ENCODE measurements at regions not wholly inside any gene's neighbourhood (a gene's known extent, or its start where the extent isn't known, plus 50 kb on each side); places are given as distances from the start of the nearest gene placed in this dataset.

- DNase-seq = no peak
- intact Hi-C loops (cut with micrococcal nuclease) = no loop called here
- ATAC-seq = no peak
These were observed 589.4 kb upstream of the SOX11 start for GRCh38 chr2:5102823-5103222.

GRCh38 chr2:5111581-5111980 lies 580.6 kb upstream of the SOX11 start:
- DNase-seq = no peak
- no peak for ATAC-seq
- intact Hi-C loops (cut with micrococcal nuclease) = no loop called here

GRCh38 chr2:5119046-5119445 lies 573.1 kb upstream of the SOX11 start:
- ATAC-seq = no peak
- intact Hi-C loops (cut with micrococcal nuclease) = no loop called here
- DNase-seq = no peak

- intact Hi-C loops (cut with micrococcal nuclease) = no loop called here
- DNase-seq = no peak
- ATAC-seq = no peak
These were observed 571.1 kb upstream of the SOX11 start for GRCh38 chr2:5121121-5121520.

GRCh38 chr2:5121642-5122041 lies 570.5 kb upstream of the SOX11 start:
- intact Hi-C loops (cut with micrococcal nuclease) = no loop called here
- DNase-seq = no peak
- no peak for ATAC-seq

GRCh38 chr2:5123582-5124196 lies 568.5 kb upstream of the SOX11 start:
- ATAC-seq (no peak), DNase-seq (no peak)
- intact Hi-C loops (cut with micrococcal nuclease) = no loop called here

- ATAC-seq = no peak
- intact Hi-C loops (cut with micrococcal nuclease) = no loop called here
- no peak for DNase-seq
These were observed 567.0 kb upstream of the SOX11 start for GRCh38 chr2:5125017-5125730.

- ATAC-seq (no peak), DNase-seq (no peak)
- intact Hi-C loops (cut with micrococcal nuclease) = no loop called here
These were observed 559.9 kb upstream of the SOX11 start for GRCh38 chr2:5132281-5132680.

- intact Hi-C loops (cut with micrococcal nuclease) = no loop called here
- no peak for ATAC-seq
- DNase-seq = no peak
These were observed 551.8 kb upstream of the SOX11 start for GRCh38 chr2:5140347-5140746.

GRCh38 chr2:5144159-5144558 lies 548.0 kb upstream of the SOX11 start:
- ATAC-seq = no peak
- no peak for DNase-seq
- intact Hi-C loops (cut with micrococcal nuclease) = no loop called here

GRCh38 chr2:5145053-5145452 lies 547.1 kb upstream of the SOX11 start:
- ATAC-seq = no peak
- intact Hi-C loops (cut with micrococcal nuclease) = no loop called here
- no peak for DNase-seq

GRCh38 chr2:5145801-5146200 lies 546.4 kb upstream of the SOX11 start:
- ATAC-seq = no peak
- no peak for DNase-seq
- intact Hi-C loops (cut with micrococcal nuclease) = no loop called here

GRCh38 chr2:5148392-5149085 lies 543.6 kb upstream of the SOX11 start:
- DNase-seq (no peak), ATAC-seq (no peak)
- intact Hi-C loops (cut with micrococcal nuclease) = no loop called here

GRCh38 chr2:5150871-5151270 lies 541.3 kb upstream of the SOX11 start:
- no peak for ATAC-seq
- intact Hi-C loops (cut with micrococcal nuclease) = no loop called here

GRCh38 chr2:5164776-5165525 lies 527.2 kb upstream of the SOX11 start:
- DNase-seq = no peak
- intact Hi-C loops (cut with micrococcal nuclease) = no loop called here
- ATAC-seq = no peak

More at GRCh38 chr2:5150871-5151270, 541.3 kb upstream of the SOX11 start:
- DNase-seq = no peak

- no peak for ATAC-seq
- intact Hi-C loops (cut with micrococcal nuclease) = no loop called here
- no peak for DNase-seq
These were observed 519.3 kb upstream of the SOX11 start for GRCh38 chr2:5172923-5173322.

- ATAC-seq (no peak), DNase-seq (no peak)
- intact Hi-C loops (cut with micrococcal nuclease) = no loop called here
These were observed 518.2 kb upstream of the SOX11 start for GRCh38 chr2:5173876-5174535.

- no peak for ATAC-seq
- intact Hi-C loops (cut with micrococcal nuclease) = no loop called here
- DNase-seq = no peak
These were observed 517.0 kb upstream of the SOX11 start for GRCh38 chr2:5175231-5175630.

GRCh38 chr2:5176764-5177163 lies 515.4 kb upstream of the SOX11 start:
- ATAC-seq (no peak), DNase-seq (no peak)
- intact Hi-C loops (cut with micrococcal nuclease) = no loop called here

GRCh38 chr2:5183031-5183430 lies 509.2 kb upstream of the SOX11 start:
- intact Hi-C loops (cut with micrococcal nuclease) = no loop called here
- DNase-seq (no peak), ATAC-seq (no peak)

All from left ventricle myocardium superior (tissue), 1 donor.